Neural crest cell (in vitro differentiated cells): ENCODE measurements at regions not wholly inside any gene's neighbourhood (a gene's known extent, or its start where the extent isn't known, plus 50 kb on each side); places are given as distances from the start of the nearest gene placed in this dataset.

Experiments
- DNase-seq: peaks from one replicate; pipeline ENCODE4 v3.0.0; 2021; ENCODE audit warnings: low read depth, mixed read lengths, low spot score
- H3K27ac Mint-ChIP-seq: one replicate; pipeline ENCODE4 v1.8.0; 2021; ENCODE audit warnings: mild to moderate bottlenecking, mixed read lengths; ENCODE audit not compliant: unreplicated experiment
- H3K27me3 Mint-ChIP-seq: 2 replicates; pipeline ENCODE4 v1.8.0; 2021; ENCODE audit warnings: low read depth, mild to moderate bottlenecking, mixed read lengths
- H3K36me3 Mint-ChIP-seq: 2 replicates; pipeline ENCODE4 v1.8.0; 2021; ENCODE audit warnings: low read depth, mild to moderate bottlenecking, mixed read lengths
- H3K4me1 Mint-ChIP-seq: 2 replicates; pipeline ENCODE4 v1.8.0; 2021; ENCODE audit warnings: mixed read lengths
- H3K4me3 Mint-ChIP-seq: one replicate; pipeline ENCODE4 v1.8.0; 2021; ENCODE audit warnings: mild to moderate bottlenecking, mixed read lengths
- H3K9me3 Mint-ChIP-seq: 2 replicates; pipeline ENCODE4 v1.8.0; 2021; ENCODE audit warnings: mixed read lengths
- CTCF ChIP-seq: fragments of 200-600 bp; sonication (generic); conservative IDR thresholded peaks from 2 replicates; pipeline ENCODE4 v1.5.0; 2021; ENCODE audit warnings: antibody characterized with exemption, mild to moderate bottlenecking

- H3K9me3 Mint-ChIP-seq, result peaks cover 31% of the 10 kb centered on the region
- no peak for TF ChIP-seq CTCF
- H3K36me3 Mint-ChIP-seq, result peaks cover 11% of the 10 kb centered on the region
- H3K4me1 Mint-ChIP-seq, result no peaks in the 10 kb centered on the region
- peaks cover 12% of the 10 kb centered on the region for H3K27me3 Mint-ChIP-seq
- no peak overlapping the region for H3K27ac Mint-ChIP-seq
- H3K4me3 Mint-ChIP-seq, result no peak overlapping the region
- DNase-seq, result no peak
These were observed 96.5 kb upstream of the OLIG3 start for GRCh38 chr6:137590684-137591083.

- DNase-seq, result no peak
- no peak for TF ChIP-seq CTCF
- Mint-ChIP-seq H3K9me3 (peaks cover 7% of the 10 kb centered on the region), H3K27me3 (peaks cover 31% of the 10 kb centered on the region), H3K27ac (no peak overlapping the region), H3K36me3 (no peaks in the 10 kb centered on the region), H3K4me1 (peaks cover 6% of the 10 kb centered on the region), H3K4me3 (no peak overlapping the region)
These were observed 107.3 kb upstream of the OLIG3 start for GRCh38 chr6:137601471-137601870.

- Mint-ChIP-seq H3K27ac (no peak overlapping the region), H3K9me3 (peaks cover 5% of the 10 kb centered on the region), H3K4me3 (no peak overlapping the region), H3K36me3 (no peaks in the 10 kb centered on the region), H3K4me1 (peaks cover 6% of the 10 kb centered on the region), H3K27me3 (peaks cover 31% of the 10 kb centered on the region)
- no peak for TF ChIP-seq CTCF
- DNase-seq, result no peak
These were observed 108.4 kb upstream of the OLIG3 start for GRCh38 chr6:137602313-137603197.

- Mint-ChIP-seq H3K36me3 (no peaks in the 10 kb centered on the region), H3K4me3 (no peak overlapping the region), H3K4me1 (no peaks in the 10 kb centered on the region), H3K27me3 (peaks cover 22% of the 10 kb centered on the region), H3K27ac (no peak overlapping the region), H3K9me3 (no peaks in the 10 kb centered on the region)
- no peak for DNase-seq
- TF ChIP-seq CTCF, result no peak
These were observed 116.5 kb upstream of the OLIG3 start for GRCh38 chr6:137610702-137611101.

- TF ChIP-seq CTCF, result no peak
- H3K4me3 Mint-ChIP-seq, result no peak overlapping the region
- DNase-seq, result no peak
- H3K4me1 Mint-ChIP-seq, result no peaks in the 10 kb centered on the region
- H3K9me3 Mint-ChIP-seq, result no peaks in the 10 kb centered on the region
- no peak overlapping the region for H3K27ac Mint-ChIP-seq
- H3K36me3 Mint-ChIP-seq, result no peaks in the 10 kb centered on the region
- H3K27me3 Mint-ChIP-seq, result peaks cover 17% of the 10 kb centered on the region
These were observed 129.1 kb upstream of the OLIG3 start for GRCh38 chr6:137623293-137623692.
